ENCODE measurements at regions not wholly inside any gene's neighbourhood (a gene's known extent, or its start where the extent isn't known, plus 50 kb on each side); places are given as distances from the start of the nearest gene placed in this dataset.
A peak's percentile ranks its signal among the peaks of the same experiment; 100 is the strongest.

GRCh38 chr1:207214453-207214852 lies 107.0 kb upstream of the CD55 start:
- Histone ChIP-seq H3K27me3 (replicated peaks in 1 of 7) (no peaks in the 10 kb centered on the region), H3K4me1 (peaks cover 12 to 19% (median 18%) of the 10 kb centered on the region in 6 donors), H3K9me3 (peaks cover 0 to 18% (median 12%) of the 10 kb centered on the region in 8 donors), H3K4me3 (no peak overlapping the region), H3K27ac (no peak overlapping the region), H3K36me3 (no peaks in the 10 kb centered on the region)
- intact Hi-C loops (cut with DNase I; ENCODE audit: low total_unique reads) = no loop called here
- 85 to 98% (median 92%) methylated on average over 1 of the region's 1 CpG for WGBS, 5 donors
- no peak for DNase-seq
- TF ChIP-seq POLR2A (IDR thresholded peaks at IDR 0.05) = no peak

DNA sequence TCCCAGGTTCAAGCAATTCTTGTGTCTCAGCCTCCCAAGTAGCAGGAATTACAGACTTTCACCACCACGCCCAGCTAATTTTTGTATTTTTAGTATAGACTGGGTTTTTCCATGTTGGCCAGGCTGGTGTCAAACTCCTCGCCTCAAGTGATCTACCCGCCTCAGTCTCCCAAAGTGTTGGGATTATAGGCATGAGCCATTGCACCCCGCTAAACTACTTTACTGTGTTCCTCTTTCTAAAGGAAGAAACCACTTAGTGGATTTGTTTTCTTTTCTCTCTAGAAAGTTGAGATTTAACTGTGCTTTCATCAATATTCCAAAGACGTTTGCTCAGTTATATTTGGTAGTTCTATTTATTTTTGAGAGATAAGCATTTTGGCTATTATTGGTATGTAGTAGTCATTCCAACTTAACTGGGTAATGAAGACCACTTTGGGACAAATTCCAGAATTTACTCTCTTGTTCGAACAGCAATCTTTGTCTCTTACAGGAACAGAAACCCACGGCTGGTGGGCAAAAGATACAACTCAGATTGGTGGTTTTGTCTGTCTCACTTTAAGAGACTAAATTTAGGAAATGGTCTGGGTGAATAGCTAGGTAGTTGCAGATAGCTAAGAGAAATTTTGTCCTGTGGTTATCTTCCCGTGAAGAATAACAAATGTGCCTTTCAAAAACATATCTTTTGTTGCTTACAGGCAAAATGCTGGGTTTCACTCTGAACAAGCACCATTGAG lies 103.5 kb upstream of the CD55 start:
- Histone ChIP-seq H3K4me3 (no peak overlapping the region), H3K27ac (no peak overlapping the region), H3K9me3 (peaks cover 0 to 12% (median 9%) of the 10 kb centered on the region in 8 donors), H3K27me3 (replicated peaks in 1 of 7) (no peaks in the 10 kb centered on the region), H3K4me1 (peaks cover 12 to 24% (median 20%) of the 10 kb centered on the region in 6 donors), H3K36me3 (no peaks in the 10 kb centered on the region)
- TF ChIP-seq, protein P1, sequence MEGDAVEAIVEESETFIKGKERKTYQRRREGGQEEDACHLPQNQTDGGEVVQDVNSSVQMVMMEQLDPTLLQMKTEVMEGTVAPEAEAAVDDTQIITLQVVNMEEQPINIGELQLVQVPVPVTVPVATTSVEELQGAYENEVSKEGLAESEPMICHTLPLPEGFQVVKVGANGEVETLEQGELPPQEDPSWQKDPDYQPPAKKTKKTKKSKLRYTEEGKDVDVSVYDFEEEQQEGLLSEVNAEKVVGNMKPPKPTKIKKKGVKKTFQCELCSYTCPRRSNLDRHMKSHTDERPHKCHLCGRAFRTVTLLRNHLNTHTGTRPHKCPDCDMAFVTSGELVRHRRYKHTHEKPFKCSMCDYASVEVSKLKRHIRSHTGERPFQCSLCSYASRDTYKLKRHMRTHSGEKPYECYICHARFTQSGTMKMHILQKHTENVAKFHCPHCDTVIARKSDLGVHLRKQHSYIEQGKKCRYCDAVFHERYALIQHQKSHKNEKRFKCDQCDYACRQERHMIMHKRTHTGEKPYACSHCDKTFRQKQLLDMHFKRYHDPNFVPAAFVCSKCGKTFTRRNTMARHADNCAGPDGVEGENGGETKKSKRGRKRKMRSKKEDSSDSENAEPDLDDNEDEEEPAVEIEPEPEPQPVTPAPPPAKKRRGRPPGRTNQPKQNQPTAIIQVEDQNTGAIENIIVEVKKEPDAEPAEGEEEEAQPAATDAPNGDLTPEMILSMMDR (IDR thresholded peaks at IDR 0.05 in 8 of 11, conservative IDR thresholded peaks at IDR 0.05 in 3 of 11) = no peak
- WGBS, 5 donors = 46 to 56% (median 49%) methylated on average over 8 of the region's 8 CpGs
- intact Hi-C loops (cut with DNase I; ENCODE audit: low total_unique reads) = no loop called here
- DNase-seq = no peak

DNA sequence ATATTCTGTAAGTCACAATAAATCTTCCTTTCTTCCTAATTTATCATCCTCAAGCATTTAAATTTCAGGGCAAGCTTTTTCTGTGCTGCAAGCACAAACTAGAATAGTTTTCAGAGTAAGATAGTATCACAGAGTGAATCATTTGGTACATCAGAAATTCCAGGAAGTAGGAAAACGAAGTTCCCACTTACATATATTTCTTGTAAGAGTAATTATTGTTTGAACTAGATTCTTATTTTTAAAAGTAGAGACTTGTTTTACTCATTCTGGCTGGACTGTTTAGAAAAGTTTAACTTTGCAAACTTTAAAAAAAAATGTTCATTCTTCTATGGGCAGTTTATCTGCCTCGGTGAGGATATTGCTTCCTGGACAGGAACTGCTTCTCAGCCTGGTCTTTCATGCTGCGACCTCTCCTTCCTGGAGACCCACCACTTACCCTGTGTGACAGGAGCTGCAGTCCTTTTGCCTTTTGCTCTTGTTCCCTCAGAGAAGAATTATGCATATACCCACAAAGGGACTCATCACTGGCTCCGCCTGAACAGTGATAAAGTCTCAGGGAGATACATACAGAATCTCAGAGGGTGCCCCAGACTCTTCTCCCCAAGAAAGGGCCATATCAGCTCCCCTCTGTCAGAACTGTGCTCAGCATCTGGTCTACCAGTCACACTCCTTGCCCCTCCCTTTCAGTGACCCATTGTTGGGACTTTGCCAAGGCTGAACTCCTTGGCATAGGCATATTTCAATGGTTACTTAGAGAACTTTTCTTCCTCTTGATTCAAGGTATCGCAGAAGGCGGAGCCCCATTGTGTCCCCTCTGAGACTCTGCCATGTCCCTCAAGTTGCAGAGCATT lies 102.7 kb upstream of the CD55 start:
- TF ChIP-seq, protein P1 (IDR thresholded peaks at IDR 0.05 in 8 of 11, conservative IDR thresholded peaks at IDR 0.05 in 3 of 11) = no peak
- TF ChIP-seq POLR2AphosphoS5 (IDR thresholded peaks at IDR 0.05) (no peak), POLR2A (IDR thresholded peaks at IDR 0.05) (no peak)
- Histone ChIP-seq H3K4me1 (peaks cover 12 to 24% (median 20%) of the 10 kb centered on the region in 6 donors), H3K27ac (peak overlapping the region in 1 of 8 donors; percentile 6), H3K9me3 (peaks cover 0 to 12% (median 9%) of the 10 kb centered on the region in 8 donors), H3K27me3 (replicated peaks in 1 of 7) (no peaks in the 10 kb centered on the region), H3K36me3 (no peaks in the 10 kb centered on the region), H3K4me3 (no peak overlapping the region)
- WGBS, 5 donors = 45 to 56% (median 48%) methylated on average over 6 of the region's 6 CpGs
- intact Hi-C loops (cut with DNase I; ENCODE audit: low total_unique reads) = no loop called here
- DNase-seq = no peak

- no peak for DNase-seq
- Histone ChIP-seq H3K4me3 (no peak overlapping the region), H3K4me1 (peaks cover 12 to 24% (median 20%) of the 10 kb centered on the region in 6 donors), H3K9me3 (no peaks in the 10 kb centered on the region), H3K27me3 (replicated peaks in 1 of 7) (no peaks in the 10 kb centered on the region), H3K36me3 (no peaks in the 10 kb centered on the region), H3K27ac (no peak overlapping the region)
- WGBS, 5 donors = 82 to 87% (median 86%) methylated on average over 24 of the region's 24 CpGs
- intact Hi-C loops (cut with DNase I; ENCODE audit: low total_unique reads) = no loop called here
- no peak for TF ChIP-seq POLR2AphosphoS5 (IDR thresholded peaks at IDR 0.05)
- TF ChIP-seq, protein P1 (IDR thresholded peaks at IDR 0.05 in 8 of 11, conservative IDR thresholded peaks at IDR 0.05 in 3 of 11) = no peak
- no peak for TF ChIP-seq POLR2A (IDR thresholded peaks at IDR 0.05)
Measured at GRCh38 chr1:207219979-207220889, 101.2 kb upstream of the CD55 start.
